HG03575 (cell line): ENCODE measurements at regions not wholly inside any gene's neighbourhood (a gene's known extent, or its start where the extent isn't known, plus 50 kb on each side); places are given as distances from the start of the nearest gene placed in this dataset.

ENCODE experiments used
- ATAC-seq: cut with Tn5 transposase; IDR thresholded peaks from one replicate; pipeline ENCODE4 v1.9.1; 2021; ENCODE audit not compliant: unreplicated experiment, insufficient number of reproducible peaks, low FRiP score; ENCODE audit errors: extremely low read depth

- ATAC-seq, result no peak
Observed at GRCh38 chr19:29384656-29385055, 141.1 kb upstream of the VSTM2B start.

GRCh38 chr19:29385191-29385795 lies 140.5 kb upstream of the VSTM2B start:
- no peak for ATAC-seq

- ATAC-seq, result no peak
Observed at GRCh38 chr19:29386970-29387369, 138.8 kb upstream of the VSTM2B start.

- ATAC-seq, result no peak
Observed at GRCh38 chr19:29387586-29387985, 138.2 kb upstream of the VSTM2B start.

GRCh38 chr19:29389495-29389894 lies 136.3 kb upstream of the VSTM2B start:
- ATAC-seq, result no peak

- no peak for ATAC-seq
Observed at GRCh38 chr19:29390742-29391141, 135.1 kb upstream of the VSTM2B start.

- no peak for ATAC-seq
Observed at GRCh38 chr19:29393915-29394460, 131.8 kb upstream of the VSTM2B start.

- no peak for ATAC-seq
Observed at GRCh38 chr19:29395111-29395733, 130.6 kb upstream of the VSTM2B start.

- ATAC-seq, result no peak
Observed at GRCh38 chr19:29395734-29396414, 129.9 kb upstream of the VSTM2B start.

- no peak for ATAC-seq
Observed at GRCh38 chr19:29396925-29397324, 128.9 kb upstream of the VSTM2B start.

GRCh38 chr19:29397748-29398147 lies 128.0 kb upstream of the VSTM2B start:
- no peak for ATAC-seq

GRCh38 chr19:29399804-29400203 lies 126.0 kb upstream of the VSTM2B start:
- no peak for ATAC-seq

GRCh38 chr19:29400917-29401711 lies 124.7 kb upstream of the VSTM2B start:
- ATAC-seq, result no peak

- no peak for ATAC-seq
Observed at GRCh38 chr19:29401712-29402421, 123.9 kb upstream of the VSTM2B start.

- no peak for ATAC-seq
Observed at GRCh38 chr19:29402563-29402962, 123.2 kb upstream of the VSTM2B start.

GRCh38 chr19:29404015-29404414 lies 121.8 kb upstream of the VSTM2B start:
- ATAC-seq, result no peak

GRCh38 chr19:29404951-29405727 lies 120.7 kb upstream of the VSTM2B start:
- ATAC-seq, result no peak

GRCh38 chr19:29405728-29405995 lies 120.1 kb upstream of the VSTM2B start:
- ATAC-seq, result no peak
